ENCODE measurements at regions not wholly inside any gene's neighbourhood (a gene's known extent, or its start where the extent isn't known, plus 50 kb on each side); places are given as distances from the start of the nearest gene placed in this dataset.

GRCh38 chr2:186304064-186304463 lies 182.0 kb upstream of the ZC3H15 start:
- TF ChIP-seq CTCF (IDR thresholded peaks at IDR 0.05) (no peak), POLR2A (IDR thresholded peaks at IDR 0.05) (no peak), EP300 (IDR thresholded peaks at IDR 0.05) (no peak)
